CD4-positive, alpha-beta T cell (primary cell): ENCODE measurements at regions not wholly inside any gene's neighbourhood (a gene's known extent, or its start where the extent isn't known, plus 50 kb on each side); places are given as distances from the start of the nearest gene placed in this dataset.

Experiments used
- ATAC-seq: fragments of 200-7000 bp; cut with Tn5 transposase; one replicate; pipeline ENCODE4 v1.10.0; 2022; ENCODE audit warnings: mild to moderate bottlenecking; ENCODE audit not compliant: poor library complexity
- CTCF ChIA-PET: fragments of 350-600 bp; sonication (Branson Sonifier 250); formaldehyde crosslinking; loops from one replicate; lab custom pipeline; 2021; ENCODE audit warnings: antibody characterized with exemption, inconsistent platforms; lab: Charles Lee
- POLR2A ChIA-PET: fragments of 350-600 bp; sonication (Branson Sonifier 250); formaldehyde crosslinking; loops from one replicate; lab custom pipeline; 2021; ENCODE audit warnings: antibody characterized with exemption, inconsistent platforms; lab: Charles Lee
- DNase-seq, 14 experiments: peaks; one replicate each; pipeline ENCODE4 v3.0.0-alpha.2; 2013 to 2020; ENCODE audit warnings: mixed read lengths in 2 of 14
- H3K27ac ChIP-seq, 2 donors: one replicate each; pipeline versions ENCODE4 v1.5.1 to v1.7.0; 2013; ENCODE audit warnings: low read length in 2 of 2, low read depth in 1 of 2, mild to moderate bottlenecking in 1 of 2
- H3K27me3 ChIP-seq, 2 experiments: 1 replicate in 1 of 2; 2 replicates in 1 of 2; pipeline versions ENCODE4 v1.6.1 to v1.7.0; 2013; ENCODE audit warnings: low read length in 2 of 2, control low read depth in 1 of 2, mild to moderate bottlenecking in 1 of 2, moderate library complexity in 1 of 2; ENCODE audit not compliant: insufficient read depth in 2 of 2, control insufficient read depth in 1 of 2
- H3K36me3 ChIP-seq: one replicate; pipeline ENCODE4 v1.6.1; 2013; ENCODE audit warnings: low read length, control low read depth; ENCODE audit not compliant: insufficient read depth
- H3K4me1 ChIP-seq: one replicate; pipeline ENCODE4 v1.6.1; 2013; ENCODE audit warnings: low read length, control low read depth; ENCODE audit not compliant: insufficient read depth
- H3K4me3 ChIP-seq: one replicate; pipeline ENCODE4 v1.5.1; 2013; ENCODE audit warnings: mild to moderate bottlenecking, low read length, moderate library complexity
- H3K9me3 ChIP-seq, 2 experiments: 1 replicate in 1 of 2; 2 replicates in 1 of 2; pipeline versions ENCODE4 v1.6.1 to v1.7.0; 2013; ENCODE audit warnings: low read length in 2 of 2, mild to moderate bottlenecking in 2 of 2, control low read depth in 1 of 2, moderate library complexity in 1 of 2; ENCODE audit not compliant: control insufficient read depth in 1 of 2, insufficient read depth in 1 of 2
- H3K27ac Mint-ChIP-seq: one replicate; pipeline ENCODE4 v1.8.0; 2020; ENCODE audit warnings: mixed read lengths
- H3K27me3 Mint-ChIP-seq: one replicate; pipeline ENCODE4 v1.8.0; 2021; ENCODE audit warnings: mixed read lengths
- H3K36me3 Mint-ChIP-seq: one replicate; pipeline ENCODE4 v1.8.0; 2021; ENCODE audit warnings: low read depth, mixed read lengths
- H3K4me1 Mint-ChIP-seq: one replicate; pipeline ENCODE4 v1.8.0; 2021; ENCODE audit warnings: low read depth, mixed read lengths
- H3K4me3 Mint-ChIP-seq: one replicate; pipeline ENCODE4 v1.8.0; 2020; ENCODE audit warnings: mild to moderate bottlenecking, mixed read lengths
- H3K9me3 Mint-ChIP-seq: one replicate; pipeline ENCODE4 v1.8.0; 2020; ENCODE audit warnings: mixed read lengths
- CTCF ChIP-seq: fragments of 200-600 bp; IDR thresholded peaks from one replicate; pipeline ENCODE4 v1.8.0; 2022; ENCODE audit warnings: antibody characterized with exemption, mild to moderate bottlenecking
- intact Hi-C, 2 experiments: fragments of 100-400 bp; cut with DNase I in 1 of 2; cut with micrococcal nuclease in 1 of 2; formaldehyde crosslinking; loops; one replicate each; pipeline versions ENCODE4 v1.15.1 to v1.9.0; 2023 to 2025; cut with DNase I, micrococcal nuclease

GRCh38 chr3:56989977-56990640 lies 70.4 kb upstream of the SPATA12 start:
- no peaks in the 10 kb centered on the region for H3K9me3 Mint-ChIP-seq
- no peak for ATAC-seq

GRCh38 chr3:56989169-56989976 lies 71.1 kb upstream of the SPATA12 start:
- Histone ChIP-seq H3K36me3 (no peaks in the 10 kb centered on the region), H3K27ac (no peak overlapping the region), H3K4me1 (peaks cover 17% of the 10 kb centered on the region), H3K9me3 (no peaks in the 10 kb centered on the region), H3K4me3 (no peak overlapping the region), H3K27me3 (no peaks in the 10 kb centered on the region)
- peaks cover 8% of the 10 kb centered on the region for H3K27me3 Mint-ChIP-seq
- peak; percentile 30 for TF ChIP-seq CTCF
- intact Hi-C loops, result loop anchor here (1.0 to 5.0 kb wide), 7 partner anchors 57 to 652 kb away; no protein-coding TSS in a partner anchor
- H3K4me1 Mint-ChIP-seq, result peaks cover 20% of the 10 kb centered on the region
- ATAC-seq (no peak), DNase-seq (no peak)
- ChIA-PET POLR2A (interaction anchor here (0.7 to 3.2 kb wide), 7 partner anchors 73 to 307 kb away, joined by 3 to 22 read pairs (median 4); partner anchors contain the start of genes ARHGEF3 and TASOR), CTCF (interaction anchor here (0.6 to 3.9 kb wide), 17 partner anchors 73 to 362 kb away, joined by 3 to 56 read pairs (median 4); partner anchors contain the start of gene ARHGEF3)
- H3K9me3 Mint-ChIP-seq, result no peaks in the 10 kb centered on the region
- peak overlapping the region; percentile 27 for H3K4me3 Mint-ChIP-seq
- H3K27ac Mint-ChIP-seq, result no peak overlapping the region
- no peaks in the 10 kb centered on the region for H3K36me3 Mint-ChIP-seq

More at GRCh38 chr3:56989977-56990640, 70.4 kb upstream of the SPATA12 start:
- Histone ChIP-seq H3K27me3 (no peaks in the 10 kb centered on the region), H3K4me3 (no peak overlapping the region), H3K4me1 (peaks cover 17% of the 10 kb centered on the region), H3K27ac (no peak overlapping the region), H3K9me3 (no peaks in the 10 kb centered on the region), H3K36me3 (no peaks in the 10 kb centered on the region)
- Mint-ChIP-seq H3K27ac (no peak overlapping the region), H3K4me1 (peaks cover 20% of the 10 kb centered on the region), H3K36me3 (no peaks in the 10 kb centered on the region), H3K4me3 (no peak overlapping the region), H3K27me3 (peaks cover 8% of the 10 kb centered on the region)
- DNase-seq, result no peak
- intact Hi-C loops, result loop anchor here (1.0 to 5.0 kb wide), 7 partner anchors 58 to 653 kb away; no protein-coding TSS in a partner anchor
- no peak for TF ChIP-seq CTCF
- ChIA-PET CTCF (interaction anchor here (2.2 to 3.9 kb wide), 2 partner anchors 189 to 288 kb away, joined by 24 to 56 read pairs; partner anchors contain the start of gene ARHGEF3), POLR2A (interaction anchor here (2.4 to 3.2 kb wide), 2 partner anchors 190 to 288 kb away, joined by 12 to 22 read pairs; partner anchors contain the start of gene ARHGEF3)

GRCh38 chr3:56988458-56989168 lies 71.9 kb upstream of the SPATA12 start:
- no peaks in the 10 kb centered on the region for H3K9me3 ChIP-seq
- no peak overlapping the region for H3K27ac ChIP-seq
- TF ChIP-seq CTCF, result peak; percentile 99
- no peaks in the 10 kb centered on the region for H3K36me3 Mint-ChIP-seq
- H3K9me3 Mint-ChIP-seq, result no peaks in the 10 kb centered on the region
- no peaks in the 10 kb centered on the region for H3K36me3 ChIP-seq
- H3K27me3 ChIP-seq, result no peaks in the 10 kb centered on the region
- H3K4me1 ChIP-seq, result peaks cover 17% of the 10 kb centered on the region
- CTCF ChIA-PET, result interaction anchor here (0.6 to 3.9 kb wide), 18 partner anchors 72 to 361 kb away, joined by 3 to 56 read pairs (median 4); partner anchors contain the start of gene ARHGEF3
- peaks cover 20% of the 10 kb centered on the region for H3K4me1 Mint-ChIP-seq
- DNase-seq (peak; percentile 47 to 88 (median 62)), ATAC-seq (peak; percentile 67)
- POLR2A ChIA-PET, result interaction anchor here (0.7 to 3.2 kb wide), 7 partner anchors 72 to 306 kb away, joined by 3 to 22 read pairs (median 4); partner anchors contain the start of genes ARHGEF3 and TASOR
- peaks cover 8% of the 10 kb centered on the region for H3K27me3 Mint-ChIP-seq
- peak overlapping the region; percentile 27 for H3K4me3 Mint-ChIP-seq
- no peak overlapping the region for H3K4me3 ChIP-seq
- intact Hi-C loops, result loop anchor here (1.0 to 5.0 kb wide), 7 partner anchors 56 to 651 kb away; no protein-coding TSS in a partner anchor
- no peak overlapping the region for H3K27ac Mint-ChIP-seq
